ENCODE measurements at regions not wholly inside any gene's neighbourhood (a gene's known extent, or its start where the extent isn't known, plus 50 kb on each side); places are given as distances from the start of the nearest gene placed in this dataset.
"Not testable (repeated sequence)": the region's sequence is repeated elsewhere in the genome, so short reads cannot be mapped to it uniquely, and the experiment has no call there.

GRCh38 chr6:50353603-50354002, 303.9 kb upstream of the DEFB112 start:
- DNase-seq: no peak

- no peak for DNase-seq
Observed at GRCh38 chr6:50358113-50358512, 308.4 kb upstream of the DEFB112 start.

GRCh38 chr6:50361641-50362331, 312.1 kb upstream of the DEFB112 start:
- no peak for DNase-seq

GRCh38 chr6:50362706-50363105, 313.0 kb upstream of the DEFB112 start:
- no peak for DNase-seq

GRCh38 chr6:50369996-50370395, 320.3 kb upstream of the DEFB112 start:
- no peak for DNase-seq

- DNase-seq: no peak
Observed at GRCh38 chr6:50380406-50381098, 330.8 kb upstream of the DEFB112 start.

GRCh38 chr6:50381099-50381415, 331.3 kb upstream of the DEFB112 start:
- DNase-seq: no peak

- DNase-seq: no peak
Observed at GRCh38 chr6:50390416-50390815, 322.9 kb upstream of the TFAP2D start.

GRCh38 chr6:50394139-50394538, 319.2 kb upstream of the TFAP2D start:
- DNase-seq: not testable (repeated sequence)

- DNase-seq: no peak
Observed at GRCh38 chr6:50404643-50405042, 308.7 kb upstream of the TFAP2D start.

GRCh38 chr6:50410579-50410978, 302.7 kb upstream of the TFAP2D start:
- no peak for DNase-seq

- DNase-seq: not testable (repeated sequence)
Observed at GRCh38 chr6:50421041-50421440, 292.3 kb upstream of the TFAP2D start.

- no peak for DNase-seq
Observed at GRCh38 chr6:50427267-50427666, 286.1 kb upstream of the TFAP2D start.

- DNase-seq: no peak
Observed at GRCh38 chr6:50437901-50438300, 275.4 kb upstream of the TFAP2D start.

GRCh38 chr6:50442531-50443040, 270.7 kb upstream of the TFAP2D start:
- no peak for DNase-seq

- DNase-seq: no peak
Observed at GRCh38 chr6:50443144-50443543, 270.2 kb upstream of the TFAP2D start.

GRCh38 chr6:50449128-50449527, 264.2 kb upstream of the TFAP2D start:
- no peak for DNase-seq

GRCh38 chr6:50451826-50452400, 261.4 kb upstream of the TFAP2D start:
- no peak for DNase-seq

- no peak for DNase-seq
Observed at GRCh38 chr6:50455029-50455428, 258.3 kb upstream of the TFAP2D start.

GRCh38 chr6:50457351-50457750, 256.0 kb upstream of the TFAP2D start:
- DNase-seq: no peak

- no peak for DNase-seq
Observed at GRCh38 chr6:50461696-50462095, 251.6 kb upstream of the TFAP2D start.

GRCh38 chr6:50463931-50464330, 249.4 kb upstream of the TFAP2D start:
- DNase-seq: no peak

- DNase-seq: no peak
Observed at GRCh38 chr6:50467931-50468330, 245.4 kb upstream of the TFAP2D start.

- DNase-seq: no peak
Observed at GRCh38 chr6:50471041-50471440, 242.3 kb upstream of the TFAP2D start.

Data from NCI-H510A (cell line).